ENCODE measurements at regions not wholly inside any gene's neighbourhood (a gene's known extent, or its start where the extent isn't known, plus 50 kb on each side); places are given as distances from the start of the nearest gene placed in this dataset.
A peak's percentile ranks its signal among the peaks of the same experiment; 100 is the strongest.
"Not testable (repeated sequence)": the region's sequence is repeated elsewhere in the genome, so short reads cannot be mapped to it uniquely, and the experiment has no call there.

DNA sequence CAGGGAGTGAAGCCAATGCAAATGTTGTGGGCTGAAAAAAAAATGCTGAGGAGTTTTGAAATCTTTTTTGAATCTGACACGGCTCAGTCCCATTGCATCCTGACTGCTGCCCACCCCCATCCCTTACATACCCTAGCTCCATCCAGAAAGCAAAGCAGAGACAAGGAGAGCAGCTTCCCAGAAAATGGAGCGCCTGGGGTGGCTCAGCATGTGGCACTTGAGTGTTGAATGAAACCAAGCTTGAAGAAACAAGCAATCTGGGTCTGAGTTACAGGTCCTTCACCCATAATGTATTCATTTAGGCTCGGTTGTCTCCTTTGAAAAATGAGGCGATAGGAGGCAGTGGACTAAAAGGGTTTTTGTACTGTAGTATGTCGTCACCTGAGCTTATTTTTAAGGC is 244.2 kb upstream of the ACVR2A start:
- no peak for DNase-seq

DNA sequence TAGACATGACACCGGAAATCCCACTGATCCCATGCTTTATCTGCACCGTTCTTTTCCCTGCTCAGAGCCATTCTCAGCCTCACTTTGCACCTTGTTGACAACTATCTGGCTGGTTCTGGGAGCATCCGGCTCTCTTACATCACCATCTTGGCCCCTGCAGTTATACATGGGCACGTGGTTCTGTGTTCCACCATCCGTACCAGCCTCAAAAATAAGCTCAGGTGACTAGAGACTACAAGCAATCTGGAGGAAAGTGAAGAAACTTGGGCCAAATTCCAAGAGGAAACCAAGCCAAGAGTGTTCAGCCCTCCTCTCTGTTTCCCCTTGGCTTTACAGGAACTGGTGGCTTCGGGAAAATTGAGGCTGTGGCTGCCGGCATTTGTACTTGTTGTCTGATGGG is 244.6 kb upstream of the ACVR2A start:
- DNase-seq, result no peak

DNA sequence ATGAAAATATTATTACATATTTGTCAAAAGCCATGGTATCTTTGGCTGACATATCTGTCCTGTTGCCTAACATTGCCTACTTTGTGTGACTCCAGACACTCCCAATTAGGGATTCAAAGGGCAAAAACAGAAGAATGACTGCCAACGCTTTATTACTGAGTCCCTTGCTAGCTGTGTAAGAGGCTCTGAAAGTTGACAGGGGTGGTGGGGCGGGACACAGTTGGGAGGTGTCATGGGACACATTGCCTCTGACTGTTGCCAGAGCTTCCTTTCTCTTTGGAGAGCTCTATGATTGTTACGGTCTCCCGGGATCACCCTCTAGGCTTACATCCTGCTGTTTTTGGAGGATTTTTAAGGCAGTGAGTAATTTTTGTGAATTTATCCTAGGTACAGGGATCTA is 249.6 kb upstream of the ACVR2A start:
- no peak for DNase-seq

DNA sequence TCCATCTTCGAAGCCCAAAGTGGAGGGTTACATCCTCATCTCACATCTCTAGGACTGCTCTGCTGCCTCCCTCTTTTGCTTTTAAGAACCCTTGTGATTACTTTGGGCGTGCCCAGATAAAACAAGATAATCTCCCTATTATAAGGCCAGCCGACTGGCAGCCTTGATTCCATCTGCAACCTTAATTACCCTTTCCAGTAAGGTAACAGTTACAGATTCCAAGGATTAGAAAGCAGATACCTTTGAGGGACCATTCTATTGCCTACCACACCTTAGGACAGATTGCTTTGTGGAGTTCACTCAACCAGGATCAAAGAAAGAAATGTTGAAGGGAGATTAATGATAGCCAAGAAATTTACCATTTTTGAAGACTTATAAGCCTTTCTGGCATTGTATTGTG is 250.8 kb upstream of the ACVR2A start:
- no peak for DNase-seq

DNA sequence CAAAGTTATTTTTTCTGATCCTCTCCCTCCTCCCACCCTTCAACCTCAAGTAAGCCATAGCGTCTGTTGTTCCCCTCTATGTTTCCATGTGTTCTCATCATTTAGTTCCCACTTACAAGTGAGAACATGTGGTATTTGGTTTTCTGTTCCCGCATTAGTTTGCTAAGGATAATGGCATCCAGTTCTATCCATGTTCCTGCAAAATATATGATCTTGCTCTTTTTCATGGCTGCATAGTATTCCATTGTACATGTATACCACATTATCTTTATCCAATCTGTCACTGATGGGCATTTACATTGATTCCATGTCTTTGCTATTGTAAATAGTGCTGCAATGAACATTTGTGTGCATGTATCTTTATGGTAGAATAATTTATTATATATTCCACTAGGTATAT is 252.0 kb upstream of the ACVR2A start:
- not testable (repeated sequence) for DNase-seq

DNA sequence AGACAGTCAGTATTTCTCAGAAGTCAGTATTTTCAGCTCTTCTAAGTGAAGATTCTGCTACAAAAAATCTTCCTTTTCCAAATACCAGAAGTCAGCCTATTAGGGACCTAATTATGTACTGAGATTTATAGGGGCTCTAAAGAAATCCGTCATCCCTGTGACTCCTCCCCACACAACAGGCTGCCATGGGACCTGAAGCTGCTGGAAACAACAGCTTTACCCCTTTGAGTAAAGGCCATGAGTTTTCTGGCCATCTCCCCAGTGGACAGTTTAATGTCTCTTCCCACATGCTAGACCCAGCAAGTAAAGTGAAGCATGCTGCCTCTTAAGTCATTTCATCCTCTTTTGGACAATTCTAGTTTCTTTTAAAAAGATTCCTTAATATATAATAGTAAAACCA is 255.7 kb upstream of the ACVR2A start:
- no peak for DNase-seq

DNA sequence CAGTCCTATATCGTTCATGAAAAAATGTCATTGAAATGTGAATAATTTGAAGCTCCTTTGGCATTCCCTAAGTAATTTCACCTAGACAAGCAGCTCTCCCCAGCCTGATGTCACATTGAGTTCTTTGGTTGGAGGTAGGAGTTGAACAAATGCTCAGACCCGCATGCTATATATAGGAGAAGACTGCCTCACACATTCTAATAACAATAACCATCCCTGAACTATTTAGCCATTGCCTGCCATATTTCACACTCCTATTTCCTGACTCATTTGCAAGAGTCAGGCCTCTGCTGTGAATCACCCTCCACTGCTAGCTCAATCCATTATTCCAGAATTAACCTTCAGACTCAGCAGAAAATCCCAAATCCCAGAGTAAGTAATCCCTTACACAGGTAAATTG is 256.6 kb upstream of the ACVR2A start:
- peak; percentile 74 for DNase-seq

DNA sequence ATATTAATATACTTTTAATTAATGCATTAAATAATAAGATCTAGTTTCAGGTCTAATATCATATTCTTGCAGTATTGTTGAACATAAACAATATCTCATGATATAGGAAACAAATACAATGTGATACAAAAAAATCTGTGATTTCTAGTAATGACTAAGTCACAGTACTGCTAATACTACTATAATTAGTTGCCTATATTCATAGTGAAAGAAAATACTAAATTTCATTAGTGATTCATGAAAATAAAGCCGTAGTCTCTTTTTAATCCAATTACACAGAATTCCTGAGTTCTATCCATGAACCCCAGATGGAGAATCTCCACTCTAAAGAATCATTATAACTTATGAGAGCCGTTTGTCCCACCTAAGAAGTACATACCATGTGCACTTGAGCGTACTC is 266.3 kb upstream of the ACVR2A start:
- DNase-seq, result no peak

DNA sequence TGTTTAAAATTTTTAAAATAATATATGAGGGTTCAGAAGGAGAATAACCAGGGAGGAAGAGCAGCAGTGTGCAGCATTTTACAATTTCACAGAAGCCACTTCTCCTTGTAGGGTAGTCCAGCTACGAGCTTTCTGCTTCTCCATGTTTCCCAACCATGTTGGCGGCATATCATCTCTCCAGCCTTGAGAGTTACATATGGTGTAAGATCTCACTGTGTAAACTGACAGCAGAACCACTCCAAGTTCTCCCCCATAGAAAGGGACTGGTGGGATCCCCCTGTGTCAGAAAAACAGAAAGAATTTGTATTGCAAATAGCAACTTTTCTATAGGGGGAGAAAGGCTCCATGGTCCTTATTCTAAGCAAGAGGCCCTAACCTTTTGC is 266.8 kb upstream of the ACVR2A start:
- no peak for DNase-seq

DNA sequence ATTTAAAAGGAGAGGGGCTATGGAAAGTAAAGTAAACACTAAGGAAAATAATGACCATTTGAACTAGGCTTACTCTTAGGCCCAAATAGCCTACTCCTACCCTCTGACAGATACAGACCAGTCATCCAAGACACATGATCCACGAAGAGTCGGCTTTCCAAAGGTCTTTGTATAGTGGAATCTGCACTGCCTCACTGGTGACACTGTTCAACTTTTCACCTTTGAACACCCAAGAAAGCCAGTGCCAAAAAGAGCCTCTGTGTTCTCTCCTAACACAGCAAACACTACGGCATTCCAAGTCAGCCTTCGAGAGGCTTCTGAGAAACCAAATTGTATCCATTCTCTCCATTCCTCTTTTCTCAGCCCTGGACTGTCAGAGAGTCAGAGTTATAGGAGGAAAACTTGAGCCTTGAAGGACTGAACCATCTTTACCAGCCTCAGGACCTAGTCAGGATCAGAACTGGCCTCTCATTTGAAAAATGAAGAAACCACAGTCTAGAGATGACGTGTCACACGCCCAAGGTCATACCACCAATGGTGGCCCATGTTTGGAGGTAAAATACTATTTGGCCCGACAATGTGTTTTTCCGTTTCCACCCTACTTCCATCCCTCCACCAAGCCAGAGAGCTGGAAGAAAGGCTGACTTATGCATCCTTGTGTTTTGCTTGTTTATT is 267.4 kb upstream of the ACVR2A start:
- no peak for DNase-seq

DNA sequence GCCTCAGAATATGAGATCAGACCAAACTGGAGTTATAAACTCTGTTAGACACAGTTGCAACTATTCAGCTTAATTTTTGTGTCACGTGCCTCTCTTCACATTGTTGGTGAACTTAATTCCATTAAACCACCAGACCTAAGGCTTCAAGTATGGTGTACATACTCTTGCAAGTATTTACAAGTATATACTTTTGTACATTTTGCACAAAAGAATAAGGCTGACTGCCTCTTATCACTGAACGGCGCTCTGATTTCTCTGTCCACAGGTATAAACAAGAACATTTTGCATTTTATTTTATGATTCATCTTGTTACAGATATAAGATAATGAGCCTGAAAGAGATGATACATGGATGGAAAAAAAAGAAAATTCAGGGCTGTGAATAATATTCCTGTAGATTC is 269.7 kb upstream of the ACVR2A start:
- no peak for DNase-seq

DNA sequence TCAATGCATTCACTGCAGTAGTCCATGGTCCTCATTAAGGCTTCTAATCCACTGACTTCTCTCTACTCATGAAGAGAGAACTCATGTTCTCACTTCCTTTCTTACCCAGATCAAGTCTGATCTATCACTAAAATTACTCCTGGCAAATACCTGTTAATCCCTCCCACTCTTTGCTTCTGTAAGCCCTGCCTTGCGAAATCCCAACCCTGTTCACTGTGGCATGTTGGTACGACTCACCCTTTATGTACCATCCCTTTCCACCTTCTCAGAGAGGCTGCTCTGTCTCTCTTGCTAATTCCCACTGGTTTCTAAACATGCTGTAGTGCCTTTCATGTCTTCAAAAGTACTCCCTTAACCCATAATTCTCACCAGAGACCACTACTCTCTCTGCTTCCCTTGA is 272.2 kb upstream of the ACVR2A start:
- no peak for DNase-seq

DNA sequence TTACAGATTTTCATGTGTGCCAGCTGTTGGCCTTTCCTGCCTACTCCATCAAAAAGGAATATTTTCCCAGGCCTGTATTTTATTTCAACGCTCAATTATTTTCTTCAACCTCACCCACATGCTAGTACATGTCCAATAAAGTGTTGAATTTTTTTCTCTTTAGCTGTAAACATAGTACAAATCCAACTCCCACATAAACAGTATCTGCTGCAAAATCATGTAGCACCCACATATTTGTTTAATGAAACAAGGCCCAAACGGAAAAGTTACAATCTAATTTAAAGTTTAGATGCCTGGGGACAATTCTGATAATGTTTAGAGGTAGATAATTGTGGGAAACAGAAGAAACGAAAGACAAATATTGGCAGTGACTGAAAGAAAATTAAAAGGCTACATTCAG is 275.4 kb upstream of the ACVR2A start:
- DNase-seq, result no peak

DNA sequence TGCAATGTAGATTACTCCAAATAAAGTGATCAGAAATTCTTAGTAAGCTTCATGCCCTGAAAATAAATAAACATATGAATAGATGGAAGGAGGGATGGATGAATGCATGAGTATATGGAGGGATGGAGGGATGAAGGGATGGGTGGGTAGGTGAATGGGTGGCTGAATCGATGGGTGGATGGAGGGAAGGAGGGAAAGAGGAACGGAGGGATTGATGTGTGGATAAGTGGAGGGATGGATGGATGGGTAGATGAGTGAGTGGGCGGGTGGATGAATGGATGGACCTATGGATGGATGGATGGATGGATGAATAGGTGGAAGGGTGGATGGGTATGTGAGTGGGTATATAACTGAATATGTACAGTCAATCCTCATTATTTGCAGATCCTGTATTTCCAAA is 276.7 kb upstream of the ACVR2A start:
- no peak for DNase-seq

DNA sequence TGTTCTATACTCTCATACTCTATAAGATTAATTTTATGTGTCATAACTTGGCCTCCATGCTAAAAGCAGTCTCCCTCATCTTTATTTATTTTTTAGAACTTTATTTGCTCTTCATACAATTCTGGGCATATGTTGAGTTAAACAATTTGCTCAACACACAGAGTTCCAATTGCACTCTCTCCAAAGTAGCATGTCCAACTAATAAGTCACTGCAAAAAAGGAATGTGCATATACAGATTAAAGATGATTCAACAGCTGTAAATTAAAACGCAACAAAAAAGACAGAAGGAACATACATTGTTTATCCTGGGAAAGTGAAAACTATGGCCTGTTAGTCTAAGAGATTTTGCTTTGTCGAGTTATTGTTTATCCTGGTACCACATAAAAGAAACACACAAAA is 277.7 kb upstream of the ACVR2A start:
- peak; percentile 11 for DNase-seq

DNA sequence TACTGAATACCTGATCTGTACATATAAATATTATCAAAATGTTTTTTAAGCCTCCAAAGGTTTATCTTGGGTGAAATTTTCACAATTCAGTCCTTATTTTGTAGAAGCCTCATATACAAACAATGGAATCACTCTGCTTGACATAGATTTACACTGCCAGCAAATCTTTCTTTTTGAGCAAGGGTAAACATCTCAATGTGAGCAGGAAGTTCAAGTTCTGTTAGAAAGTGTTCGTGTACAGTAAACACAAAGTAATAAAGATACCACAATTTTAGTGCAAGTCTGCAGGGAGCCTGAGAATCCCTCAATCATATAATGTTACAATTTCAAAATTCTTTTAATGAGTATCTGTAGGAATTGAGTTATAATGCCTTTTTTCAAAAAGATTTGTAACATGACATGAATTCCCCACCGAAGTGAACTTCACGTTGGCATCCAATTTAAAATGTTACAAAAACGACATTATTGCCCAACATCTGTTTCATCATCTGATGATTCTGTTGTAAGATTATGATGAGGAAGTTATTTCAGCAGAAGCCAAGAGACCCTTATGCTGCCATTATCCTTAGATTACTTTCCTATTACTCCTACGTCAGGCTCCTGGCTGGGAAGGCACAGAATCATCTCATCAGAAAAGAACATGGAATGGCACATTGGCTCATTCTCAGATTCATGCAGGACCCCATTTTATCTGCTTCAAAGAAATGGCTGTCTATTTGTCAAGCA is 283.9 kb upstream of the ACVR2A start:
- DNase-seq, result no peak

DNA sequence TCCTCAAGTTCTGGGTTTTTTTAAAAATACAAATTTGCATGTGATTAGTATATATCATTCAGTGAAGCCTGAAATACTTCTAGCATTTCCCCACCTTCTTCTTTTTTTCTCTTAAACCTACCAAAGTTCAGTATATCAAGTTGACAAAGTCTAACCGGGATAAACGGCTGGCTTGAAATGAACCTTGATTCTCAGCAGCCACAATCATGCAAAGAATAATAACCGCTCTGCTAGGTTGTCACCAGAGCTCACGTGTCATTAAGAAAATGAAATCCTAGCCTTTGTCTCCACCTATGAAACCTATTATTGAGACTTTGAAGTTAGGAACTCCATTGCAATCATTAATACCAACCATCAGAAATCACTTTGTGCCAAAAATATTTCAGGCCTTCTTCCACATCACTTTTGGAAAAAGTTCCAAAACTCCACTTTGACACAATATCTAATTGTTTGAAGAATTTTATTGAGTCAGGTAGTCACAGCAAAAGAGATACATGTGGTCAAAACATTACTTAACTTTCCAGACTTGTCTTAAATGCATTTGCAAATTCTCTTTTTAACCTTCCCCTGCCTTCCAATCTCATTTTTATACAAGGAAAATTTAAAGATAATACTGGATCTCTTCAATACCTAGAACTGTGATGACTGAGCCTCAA is 285.6 kb upstream of the ACVR2A start:
- no peak for DNase-seq

DNA sequence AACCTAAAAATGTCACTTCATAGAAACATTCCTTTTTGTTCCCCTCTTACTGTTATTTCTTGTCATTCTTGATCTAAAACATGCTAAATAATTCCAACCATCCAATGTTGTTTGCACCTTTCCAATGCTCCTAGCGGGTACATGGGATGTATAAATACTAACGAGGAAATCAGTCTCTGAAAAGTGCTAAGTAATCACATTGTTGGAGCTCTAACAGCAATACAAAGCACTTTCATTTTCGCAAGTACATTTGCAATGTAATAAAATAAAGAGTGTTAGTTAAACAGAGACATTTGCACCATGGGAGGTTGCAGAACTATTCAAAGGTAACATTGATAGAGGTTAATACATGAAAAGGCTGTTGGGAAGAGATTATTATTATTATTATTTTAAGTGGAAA is 286.2 kb upstream of the ACVR2A start:
- no peak for DNase-seq

DNA sequence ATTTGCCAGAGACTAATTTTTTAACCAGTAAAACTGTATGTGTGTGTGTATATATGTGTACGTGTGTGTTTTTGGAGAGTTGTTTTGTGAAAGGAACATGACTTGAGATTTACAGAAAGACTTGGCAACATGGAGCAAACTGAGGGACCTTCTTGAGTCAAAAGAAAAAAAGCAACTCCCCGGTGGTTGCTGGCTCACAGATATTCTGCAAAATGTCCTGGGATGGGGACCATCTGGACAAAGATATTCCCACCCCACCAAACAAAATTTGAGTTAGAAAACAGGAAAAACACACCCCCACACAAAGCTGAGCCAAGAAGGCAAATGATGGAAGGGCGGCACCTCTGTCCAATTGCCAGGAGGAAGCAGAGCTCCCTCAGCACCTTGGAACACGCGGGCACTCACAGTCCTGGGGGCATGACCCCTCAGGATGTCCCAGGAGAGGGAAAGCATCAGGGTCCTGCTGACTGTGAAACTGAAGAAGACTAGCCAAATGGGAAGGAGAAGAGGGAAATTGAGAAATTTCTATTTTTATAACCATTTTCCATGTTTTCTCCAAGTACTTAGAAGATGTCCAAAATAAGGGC is 290.2 kb upstream of the ACVR2A start:
- DNase-seq, result no peak

DNA sequence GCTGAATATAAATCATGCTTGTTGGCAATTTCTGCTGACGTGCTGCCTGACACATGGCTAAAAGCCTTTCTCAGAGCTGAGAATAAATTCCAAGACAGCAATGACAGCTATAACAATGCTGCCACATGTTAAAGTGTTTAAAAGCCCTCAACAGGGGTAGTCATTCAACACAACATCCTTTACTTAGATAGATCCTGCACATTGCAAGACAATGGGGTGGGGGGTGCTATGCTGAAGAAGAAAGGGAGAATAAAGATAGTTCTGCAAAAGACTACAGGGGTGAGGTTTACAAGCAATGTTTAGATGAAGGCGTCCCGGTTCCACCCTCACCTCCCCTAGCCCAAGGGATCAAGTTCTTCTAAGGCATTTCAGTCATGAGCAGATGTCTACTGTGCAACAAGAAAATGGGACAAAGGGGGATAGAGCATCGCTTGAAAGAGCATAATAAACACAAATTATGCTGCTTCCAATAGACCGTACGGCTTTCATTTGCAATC is 291.0 kb upstream of the ACVR2A start:
- no peak for DNase-seq

DNA sequence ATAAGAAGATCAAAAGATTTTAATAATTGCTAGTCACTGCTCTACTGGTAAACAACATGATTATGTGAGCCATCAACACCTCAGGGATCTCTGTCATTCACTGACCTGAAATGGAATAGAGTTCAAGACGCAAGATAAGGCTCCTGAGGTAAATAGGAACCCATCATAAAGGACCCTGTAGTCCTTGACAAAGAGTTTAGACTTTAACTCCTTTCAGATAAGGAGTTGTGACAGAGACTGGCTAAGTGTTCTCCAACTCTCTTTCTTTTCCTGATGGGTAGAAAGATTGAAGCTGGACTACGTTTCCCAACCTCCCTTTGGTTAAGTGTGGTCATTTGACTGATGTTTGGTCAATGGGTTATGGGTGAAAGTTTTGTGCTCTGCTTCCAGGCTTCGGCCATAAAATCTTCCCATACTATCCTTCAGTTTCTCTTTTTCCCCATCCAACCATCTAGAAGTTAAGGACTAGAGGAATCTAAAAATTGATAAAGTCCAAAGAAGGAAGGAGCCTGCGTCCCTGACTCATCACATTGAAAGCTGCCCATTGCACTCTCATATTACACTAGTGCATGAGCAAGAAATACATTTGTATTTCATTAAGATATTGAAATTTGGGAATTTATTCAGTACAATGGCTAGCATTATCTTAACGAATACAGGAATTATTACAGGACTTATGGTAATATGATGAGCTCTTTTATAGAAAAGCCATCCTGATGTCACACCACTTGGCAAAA is 293.7 kb upstream of the ACVR2A start:
- DNase-seq, result no peak

DNA sequence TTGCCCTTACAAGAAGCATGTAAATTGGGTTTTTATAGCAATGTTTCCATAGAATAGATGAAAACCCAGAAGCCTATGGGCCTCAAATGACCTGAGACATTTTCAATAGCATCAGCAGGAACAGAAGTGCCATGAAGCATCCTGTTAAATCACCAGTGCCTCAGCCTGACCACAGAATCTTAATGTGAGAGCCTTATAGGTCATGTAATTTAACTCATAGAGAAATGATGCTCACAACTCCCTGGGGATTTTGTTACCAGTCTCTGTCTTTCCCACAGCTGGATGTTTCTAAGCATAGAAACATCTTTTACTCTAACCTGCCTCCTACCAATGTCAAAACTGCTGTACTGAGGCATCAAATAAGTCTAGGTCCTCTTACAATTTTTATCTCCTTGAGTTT is 295.8 kb upstream of the ACVR2A start:
- no peak for DNase-seq

DNA sequence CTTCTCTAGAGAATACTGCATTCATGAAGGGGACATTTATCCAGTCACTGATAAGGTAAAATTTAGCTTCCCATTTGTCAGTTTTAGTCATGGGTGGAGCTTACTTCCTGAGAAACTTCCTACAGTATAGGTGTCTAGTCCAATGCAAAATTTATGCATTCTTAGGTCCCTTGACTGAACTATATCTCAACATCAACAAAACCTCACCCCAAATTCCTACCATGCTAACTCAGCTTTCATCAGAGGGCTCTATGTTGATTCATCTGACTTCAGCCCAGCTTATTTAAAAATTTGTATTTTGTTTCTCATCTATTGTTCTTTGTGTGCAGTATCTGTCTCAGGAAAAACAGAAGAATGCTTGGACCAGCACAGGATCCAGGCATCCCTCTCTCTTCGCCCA is 296.4 kb upstream of the ACVR2A start:
- DNase-seq, result no peak

Measured in EL (cell line).